Lower leg skin (tissue), 4 donors: ENCODE measurements at regions not wholly inside any gene's neighbourhood (a gene's known extent, or its start where the extent isn't known, plus 50 kb on each side); places are given as distances from the start of the nearest gene placed in this dataset.

Experiments
- DNase-seq, 2 donors: peaks; one replicate each; pipeline ENCODE4 v3.0.0-alpha.2; 2019; ENCODE audit warnings: low spot score in 2 of 2
- H3K4me3 ChIP-seq: fragments of 200-600 bp; sonication (generic); 2 replicates; pipeline ENCODE4 v1.5.1; 2017; ENCODE audit warnings: mild to moderate bottlenecking, low read depth; ENCODE audit not compliant: poor library complexity, severe bottlenecking
- POLR2A ChIP-seq, 2 donors: fragments of 450-650 bp; IDR thresholded peaks; one replicate each; pipeline ENCODE4 v1.6.1; 2016 to 2017; ENCODE audit warnings: antibody characterized with exemption in 2 of 2, mild to moderate bottlenecking in 1 of 2, moderate library complexity in 1 of 2
- WGBS, 2 donors: methylation state at CpG; one replicate each; pipeline ENCODE4 v1.1.5; 2018; 5-methylcytosine and 5-hydroxymethylcytosine counted together
- intact Hi-C: fragments of 100-400 bp; cut with DNase I; formaldehyde crosslinking; loops from one replicate; pipeline ENCODE4 v1.15.0; 2023; ENCODE audit warnings: low total_unique reads
- TF ChIP-seq, protein P1 (sequence below), 3 donors: fragments of 450-650 bp; IDR thresholded peaks; one replicate each; pipeline ENCODE4 v1.5.1; 2016; ENCODE audit warnings: antibody characterized with exemption in 3 of 3, mild to moderate bottlenecking in 3 of 3, moderate library complexity in 2 of 3

DNA sequence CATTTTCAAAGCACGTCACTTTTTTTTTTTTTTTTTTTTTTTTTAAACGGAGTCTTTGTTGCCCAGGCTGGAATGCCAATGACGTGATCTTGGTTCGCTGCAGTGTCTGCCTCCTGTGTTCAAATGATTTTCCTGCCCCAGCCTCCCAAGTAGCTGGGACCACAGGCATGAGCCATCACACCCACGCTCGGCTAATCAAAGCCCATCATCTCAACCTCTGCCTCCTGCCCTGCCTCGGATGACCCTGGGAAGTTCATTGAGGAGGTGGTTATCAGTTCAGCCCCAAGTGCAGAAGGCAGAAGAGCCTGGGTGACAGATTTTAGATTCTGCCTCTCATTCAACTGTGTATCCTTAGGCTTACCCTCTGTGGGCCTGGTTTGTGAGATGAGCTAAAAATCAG is 484.9 kb upstream of the EEF2KMT start:
- no peak for DNase-seq
- H3K4me3 ChIP-seq, result no peak overlapping the region
- intact Hi-C loops, result no loop called here
- WGBS, 2 donors, result 64 to 68% methylated on average over 7 of the region's 7 CpGs
- TF ChIP-seq POLR2A (IDR thresholded peaks at IDR 0.05), result no peak
- TF ChIP-seq, protein P1, sequence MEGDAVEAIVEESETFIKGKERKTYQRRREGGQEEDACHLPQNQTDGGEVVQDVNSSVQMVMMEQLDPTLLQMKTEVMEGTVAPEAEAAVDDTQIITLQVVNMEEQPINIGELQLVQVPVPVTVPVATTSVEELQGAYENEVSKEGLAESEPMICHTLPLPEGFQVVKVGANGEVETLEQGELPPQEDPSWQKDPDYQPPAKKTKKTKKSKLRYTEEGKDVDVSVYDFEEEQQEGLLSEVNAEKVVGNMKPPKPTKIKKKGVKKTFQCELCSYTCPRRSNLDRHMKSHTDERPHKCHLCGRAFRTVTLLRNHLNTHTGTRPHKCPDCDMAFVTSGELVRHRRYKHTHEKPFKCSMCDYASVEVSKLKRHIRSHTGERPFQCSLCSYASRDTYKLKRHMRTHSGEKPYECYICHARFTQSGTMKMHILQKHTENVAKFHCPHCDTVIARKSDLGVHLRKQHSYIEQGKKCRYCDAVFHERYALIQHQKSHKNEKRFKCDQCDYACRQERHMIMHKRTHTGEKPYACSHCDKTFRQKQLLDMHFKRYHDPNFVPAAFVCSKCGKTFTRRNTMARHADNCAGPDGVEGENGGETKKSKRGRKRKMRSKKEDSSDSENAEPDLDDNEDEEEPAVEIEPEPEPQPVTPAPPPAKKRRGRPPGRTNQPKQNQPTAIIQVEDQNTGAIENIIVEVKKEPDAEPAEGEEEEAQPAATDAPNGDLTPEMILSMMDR (IDR thresholded peaks at IDR 0.05), result no peak

DNA sequence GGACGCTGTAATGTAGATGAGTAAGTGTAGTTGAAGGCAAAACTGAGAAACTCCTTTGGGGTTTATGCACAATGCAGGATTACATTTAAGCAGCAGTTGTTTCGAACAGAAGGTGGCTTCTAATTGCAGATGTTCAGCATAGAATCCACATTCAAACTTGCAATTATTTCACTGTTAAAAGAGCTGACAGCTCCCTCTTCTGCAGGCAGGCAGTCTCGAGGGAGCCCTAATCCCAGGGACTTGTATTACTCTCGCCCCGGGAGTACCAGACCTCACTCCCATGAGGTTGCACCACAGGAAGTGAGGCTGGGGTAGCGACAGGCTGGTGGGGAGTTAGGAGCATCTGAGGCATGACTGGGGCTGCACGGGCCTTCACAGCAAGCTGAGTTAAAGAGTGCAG is 484.3 kb upstream of the EEF2KMT start:
- intact Hi-C loops, result no loop called here
- 51 to 66% methylated on average over 7 of the region's 7 CpGs for WGBS, 2 donors
- TF ChIP-seq, protein P1 (IDR thresholded peaks at IDR 0.05), result no peak
- no peak for TF ChIP-seq POLR2A (IDR thresholded peaks at IDR 0.05)
- H3K4me3 ChIP-seq, result no peak overlapping the region
- DNase-seq, result no peak

DNA sequence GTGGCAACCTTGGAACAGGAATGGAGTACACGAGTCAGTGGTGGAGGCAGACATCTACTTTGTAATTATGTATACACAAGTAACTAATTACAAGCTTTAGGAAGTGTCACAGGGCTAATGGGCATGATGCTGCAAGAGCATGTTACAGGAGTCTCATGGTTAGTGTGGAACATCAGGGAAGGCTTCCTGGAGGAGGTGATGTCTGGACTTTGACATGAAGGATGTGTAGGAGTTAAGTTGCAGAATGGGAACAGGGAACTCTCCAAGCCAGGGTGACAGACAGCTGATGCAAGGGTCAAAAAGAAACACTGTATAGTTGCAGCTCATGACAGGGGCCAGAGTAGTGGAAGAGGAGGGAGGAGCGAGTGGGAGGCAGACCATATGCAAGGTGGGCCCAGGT is 483.8 kb upstream of the EEF2KMT start:
- no peak overlapping the region for H3K4me3 ChIP-seq
- TF ChIP-seq, protein P1 (IDR thresholded peaks at IDR 0.05), result no peak
- no peak for TF ChIP-seq POLR2A (IDR thresholded peaks at IDR 0.05)
- DNase-seq, result no peak
- 79 to 83% methylated on average over 2 of the region's 2 CpGs for WGBS, 2 donors
- intact Hi-C loops, result no loop called here

DNA sequence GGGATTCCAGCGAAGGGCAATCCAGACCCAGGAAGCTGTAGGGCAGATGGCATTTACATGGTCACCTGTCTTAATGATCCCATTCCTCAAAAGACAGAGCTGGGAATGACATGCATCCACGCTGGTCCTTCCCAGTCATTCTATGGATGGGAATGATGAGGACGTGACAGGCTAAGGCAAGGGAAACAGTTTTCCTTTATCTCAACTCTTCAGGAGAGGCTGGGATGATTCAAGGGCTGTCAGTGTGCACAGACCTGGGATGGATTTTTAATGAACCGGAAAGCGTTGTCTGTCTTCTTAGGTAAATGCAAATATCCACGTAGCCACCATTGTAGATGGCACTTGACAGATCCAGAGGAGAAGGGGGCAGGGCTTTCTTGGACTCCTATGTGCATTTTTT is 483.2 kb upstream of the EEF2KMT start:
- 84 to 91% methylated on average over 6 of the region's 6 CpGs for WGBS, 2 donors
- DNase-seq, result no peak
- TF ChIP-seq, protein P1 (IDR thresholded peaks at IDR 0.05), result no peak
- TF ChIP-seq POLR2A (IDR thresholded peaks at IDR 0.05), result no peak
- intact Hi-C loops, result no loop called here
- no peak overlapping the region for H3K4me3 ChIP-seq

DNA sequence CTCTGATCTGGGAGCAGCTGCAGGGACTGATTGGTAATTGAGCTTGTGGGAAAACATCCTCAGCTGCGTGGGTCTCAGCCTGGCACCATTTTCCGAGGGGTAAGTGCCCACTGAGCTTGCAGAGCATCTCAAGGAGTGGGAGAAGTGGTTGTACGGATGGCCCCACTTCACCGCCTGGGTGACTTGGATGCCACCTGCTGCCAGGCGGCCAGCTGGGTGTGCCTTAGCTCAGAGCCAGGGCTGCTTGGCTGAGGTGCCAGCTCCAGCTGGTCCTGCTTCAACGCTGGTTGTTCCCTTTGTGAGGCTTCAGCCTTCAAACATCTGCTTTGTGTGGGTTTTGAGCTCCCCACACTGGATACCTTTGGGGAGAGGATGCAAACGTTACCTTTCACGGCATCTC is 482.7 kb upstream of the EEF2KMT start:
- 51 to 55% methylated on average over 8 of the region's 8 CpGs for WGBS, 2 donors
- TF ChIP-seq POLR2A (IDR thresholded peaks at IDR 0.05), result no peak
- TF ChIP-seq, protein P1 (IDR thresholded peaks at IDR 0.05), result no peak
- no peak for DNase-seq
- no peak overlapping the region for H3K4me3 ChIP-seq
- intact Hi-C loops, result no loop called here

DNA sequence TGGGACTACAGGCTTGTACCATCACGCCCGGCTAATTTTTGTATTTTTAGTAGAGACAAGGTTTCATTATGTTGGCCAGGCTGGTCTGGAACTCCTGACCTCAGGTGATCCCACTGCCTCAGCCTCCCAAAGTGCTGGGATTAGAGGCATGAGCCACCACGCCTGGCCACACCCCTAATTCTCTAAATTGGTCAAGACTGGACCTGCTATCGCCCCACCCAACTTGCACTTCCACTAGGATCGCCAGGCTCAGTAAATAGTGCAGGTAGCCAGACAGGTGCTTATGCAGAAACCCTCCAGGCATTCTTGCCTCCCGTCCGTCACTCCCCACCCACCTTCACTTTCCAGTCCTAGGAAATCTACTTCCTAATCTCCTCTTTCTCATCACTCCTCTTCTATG is 481.4 kb upstream of the EEF2KMT start:
- no peak overlapping the region for H3K4me3 ChIP-seq
- intact Hi-C loops, result no loop called here
- 37 to 66% methylated on average over 7 of the region's 7 CpGs for WGBS, 2 donors
- no peak for TF ChIP-seq POLR2A (IDR thresholded peaks at IDR 0.05)
- TF ChIP-seq, protein P1 (IDR thresholded peaks at IDR 0.05), result no peak
- no peak for DNase-seq
